ENCODE measurements at regions not wholly inside any gene's neighbourhood (a gene's known extent, or its start where the extent isn't known, plus 50 kb on each side); places are given as distances from the start of the nearest gene placed in this dataset.
"Not testable (repeated sequence)": the region's sequence is repeated elsewhere in the genome, so short reads cannot be mapped to it uniquely, and the experiment has no call there.

GRCh38 chr1:242973341-242973740 lies 281.7 kb downstream of the CEP170 start:
- H3K27me3 Mint-ChIP-seq; H3K36me3 Mint-ChIP-seq (ENCODE audit: low read depth); H3K9me3 Mint-ChIP-seq; H3K4me3 Mint-ChIP-seq; intact Hi-C loops (cut with micrococcal nuclease); H3K4me1 Mint-ChIP-seq; H3K27ac Mint-ChIP-seq; DNase-seq: not testable (repeated sequence)

GRCh38 chr1:242966892-242967291 lies 288.2 kb downstream of the CEP170 start:
- no peaks in the 10 kb centered on the region for H3K4me1 Mint-ChIP-seq
- H3K27me3 Mint-ChIP-seq: no peaks in the 10 kb centered on the region
- intact Hi-C loops (cut with micrococcal nuclease): no loop called here
- H3K36me3 Mint-ChIP-seq (ENCODE audit: low read depth): no peaks in the 10 kb centered on the region
- peaks cover 5% of the 10 kb centered on the region for H3K9me3 Mint-ChIP-seq
- H3K27ac Mint-ChIP-seq: no peak overlapping the region
- DNase-seq: no peak
- no peak overlapping the region for H3K4me3 Mint-ChIP-seq

DNA sequence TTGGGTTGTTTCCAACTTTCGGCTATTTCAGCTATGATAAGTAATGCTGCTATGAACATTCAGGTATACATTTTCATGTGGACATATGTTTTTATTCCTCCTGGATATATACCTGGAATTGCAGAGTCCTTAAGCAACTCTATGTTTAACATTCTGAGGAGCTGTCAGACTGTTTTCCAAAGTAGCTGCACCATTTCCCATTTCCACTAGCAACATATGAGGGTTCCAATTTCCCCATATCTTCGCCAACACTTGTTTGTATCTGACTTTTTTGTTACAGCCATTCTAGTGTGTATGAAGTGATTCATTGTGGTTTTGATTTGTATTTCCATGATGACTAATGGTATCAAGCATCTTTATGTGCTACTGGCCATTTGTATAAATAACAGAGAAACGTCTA lies 295.7 kb downstream of the CEP170 start:
- H3K36me3 Mint-ChIP-seq (ENCODE audit: low read depth); H3K27me3 Mint-ChIP-seq; H3K27ac Mint-ChIP-seq; H3K9me3 Mint-ChIP-seq; H3K4me1 Mint-ChIP-seq; H3K4me3 Mint-ChIP-seq; intact Hi-C loops (cut with micrococcal nuclease); DNase-seq: not testable (repeated sequence)

GRCh38 chr1:242954945-242955344 lies 300.1 kb downstream of the CEP170 start:
- H3K36me3 Mint-ChIP-seq (ENCODE audit: low read depth); DNase-seq; H3K4me3 Mint-ChIP-seq; intact Hi-C loops (cut with micrococcal nuclease); H3K4me1 Mint-ChIP-seq; H3K9me3 Mint-ChIP-seq; H3K27ac Mint-ChIP-seq; H3K27me3 Mint-ChIP-seq: not testable (repeated sequence)

DNA sequence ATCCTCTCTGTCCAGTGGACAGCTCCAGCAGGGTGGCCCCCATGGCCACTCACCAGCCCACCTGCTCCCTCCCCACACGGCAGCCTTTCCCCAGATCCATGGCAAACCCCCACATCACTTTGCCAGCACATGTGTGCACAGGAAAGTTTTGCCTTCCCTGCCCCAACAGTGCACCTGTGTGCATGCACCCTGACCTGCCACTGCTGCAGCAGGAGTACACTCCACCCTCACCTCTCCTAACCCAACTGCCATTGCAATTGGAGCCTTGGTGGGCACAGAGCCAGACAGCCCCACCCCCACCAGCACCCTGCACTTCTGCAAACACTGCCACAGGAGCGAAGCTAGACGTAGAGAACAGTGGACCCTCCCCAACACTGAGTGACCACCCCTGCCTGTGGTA lies 308.9 kb downstream of the CEP170 start:
- no peaks in the 10 kb centered on the region for H3K9me3 Mint-ChIP-seq
- no peak overlapping the region for H3K27ac Mint-ChIP-seq
- DNase-seq: no peak
- H3K4me1 Mint-ChIP-seq: no peaks in the 10 kb centered on the region
- no peaks in the 10 kb centered on the region for H3K27me3 Mint-ChIP-seq
- intact Hi-C loops (cut with micrococcal nuclease): no loop called here
- no peak overlapping the region for H3K4me3 Mint-ChIP-seq
- H3K36me3 Mint-ChIP-seq (ENCODE audit: low read depth): no peaks in the 10 kb centered on the region

GRCh38 chr1:242936725-242937124 lies 318.4 kb downstream of the CEP170 start:
- H3K4me1 Mint-ChIP-seq; H3K27ac Mint-ChIP-seq; DNase-seq; H3K27me3 Mint-ChIP-seq; H3K4me3 Mint-ChIP-seq; H3K9me3 Mint-ChIP-seq; intact Hi-C loops (cut with micrococcal nuclease); H3K36me3 Mint-ChIP-seq (ENCODE audit: low read depth): not testable (repeated sequence)

DNA sequence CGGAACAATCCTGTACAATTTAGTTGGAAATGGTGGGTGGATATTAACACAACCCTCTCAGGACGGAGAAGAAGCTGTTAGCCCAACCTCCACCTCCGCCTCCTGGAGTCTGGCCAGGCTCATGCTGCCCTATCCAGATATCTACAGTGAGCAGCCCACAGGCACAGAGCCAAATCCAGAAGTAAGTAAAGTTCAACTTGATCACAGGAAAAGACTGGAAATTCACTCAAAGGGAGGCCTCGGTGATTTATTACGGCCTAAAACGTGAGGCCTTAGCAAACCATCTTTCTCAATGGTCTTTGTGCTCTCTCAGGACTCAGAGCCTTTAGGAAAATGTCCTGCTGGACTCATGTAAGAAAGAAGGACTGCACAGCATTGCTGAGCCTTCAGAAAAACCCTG lies 330.4 kb downstream of the CEP170 start:
- intact Hi-C loops (cut with micrococcal nuclease); H3K4me3 Mint-ChIP-seq; H3K27ac Mint-ChIP-seq; H3K4me1 Mint-ChIP-seq; H3K27me3 Mint-ChIP-seq; H3K36me3 Mint-ChIP-seq (ENCODE audit: low read depth); H3K9me3 Mint-ChIP-seq; DNase-seq: not testable (repeated sequence)

- intact Hi-C loops (cut with micrococcal nuclease); H3K27me3 Mint-ChIP-seq; H3K9me3 Mint-ChIP-seq; DNase-seq; H3K36me3 Mint-ChIP-seq (ENCODE audit: low read depth); H3K4me3 Mint-ChIP-seq; H3K4me1 Mint-ChIP-seq; H3K27ac Mint-ChIP-seq: not testable (repeated sequence)
Measured at GRCh38 chr1:242923603-242924002, 331.5 kb downstream of the CEP170 start.

DNA sequence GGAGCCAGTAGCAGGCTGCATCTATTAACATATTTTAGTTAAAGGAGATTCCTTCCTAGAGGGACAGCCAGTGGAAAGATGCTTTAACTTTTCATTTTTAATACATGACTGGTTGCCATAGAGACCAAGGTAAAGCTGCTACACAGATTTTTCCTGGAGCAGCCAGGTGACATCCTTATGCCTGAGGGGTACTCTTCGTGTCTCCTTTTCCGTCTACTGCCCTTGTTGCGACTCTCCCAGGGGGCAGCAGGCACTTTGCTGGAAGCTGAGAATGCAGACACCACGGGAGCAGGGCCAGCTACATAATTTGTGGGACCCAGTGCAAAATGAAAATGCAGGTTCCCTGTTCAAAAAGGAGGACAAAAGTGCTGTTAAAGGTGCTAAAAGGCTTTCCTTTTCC lies 340.4 kb downstream of the CEP170 start:
- H3K27ac Mint-ChIP-seq; H3K36me3 Mint-ChIP-seq (ENCODE audit: low read depth); H3K27me3 Mint-ChIP-seq; DNase-seq; H3K9me3 Mint-ChIP-seq; H3K4me3 Mint-ChIP-seq; H3K4me1 Mint-ChIP-seq; intact Hi-C loops (cut with micrococcal nuclease): not testable (repeated sequence)

DNA sequence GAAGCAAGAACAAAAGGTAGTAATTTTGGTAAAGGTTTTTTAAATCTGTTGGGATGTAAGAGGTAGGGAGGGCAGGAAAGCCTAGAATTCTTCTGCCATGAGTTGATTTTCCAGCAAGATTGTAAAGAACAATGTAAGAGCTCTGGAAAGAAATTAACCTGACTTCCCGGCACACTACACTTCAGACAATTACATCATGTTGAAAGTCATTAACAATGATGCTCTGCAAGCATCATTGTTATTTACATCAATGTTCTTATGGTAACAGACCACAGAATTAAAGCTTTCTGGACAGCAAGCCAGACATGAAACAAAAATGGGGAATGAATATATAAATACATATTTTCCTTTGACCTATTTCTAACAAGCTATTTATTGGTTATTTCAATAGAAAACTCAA lies 342.2 kb downstream of the CEP170 start:
- H3K36me3 Mint-ChIP-seq (ENCODE audit: low read depth); DNase-seq; H3K9me3 Mint-ChIP-seq; H3K27me3 Mint-ChIP-seq; H3K4me3 Mint-ChIP-seq; H3K4me1 Mint-ChIP-seq; H3K27ac Mint-ChIP-seq; intact Hi-C loops (cut with micrococcal nuclease): not testable (repeated sequence)

- intact Hi-C loops (cut with micrococcal nuclease); DNase-seq; H3K27ac Mint-ChIP-seq; H3K4me1 Mint-ChIP-seq; H3K4me3 Mint-ChIP-seq; H3K36me3 Mint-ChIP-seq (ENCODE audit: low read depth); H3K27me3 Mint-ChIP-seq; H3K9me3 Mint-ChIP-seq: not testable (repeated sequence)
Measured at GRCh38 chr1:242900558-242900957, 354.5 kb downstream of the CEP170 start.

DNA sequence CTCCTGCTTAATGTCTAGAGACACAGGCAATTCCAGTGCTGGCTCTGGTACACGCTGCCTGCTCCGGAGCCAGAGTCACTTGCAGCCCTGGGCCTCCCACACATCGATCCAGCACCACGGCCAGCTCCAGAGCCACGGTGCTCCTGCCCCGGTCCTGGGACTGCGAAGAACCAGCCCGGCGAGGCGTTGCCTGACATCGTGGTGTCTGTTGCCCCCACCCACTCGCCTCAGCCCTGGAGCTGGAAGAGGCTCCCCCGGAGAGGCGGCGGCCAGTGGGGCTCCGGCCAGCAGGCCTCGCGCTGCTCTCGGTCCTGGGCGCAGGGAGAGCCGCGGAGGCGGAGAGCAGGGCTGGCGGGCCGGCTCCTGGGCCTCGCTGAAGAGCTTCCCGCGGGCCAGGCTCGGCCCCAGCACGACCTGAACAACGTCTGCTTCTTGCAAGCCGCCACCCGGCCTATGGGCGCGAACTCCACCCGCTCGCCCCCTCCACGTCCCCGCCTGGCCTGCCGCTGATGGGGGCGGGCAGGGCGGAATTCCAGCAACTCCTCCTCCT lies 364.8 kb downstream of the CEP170 start:
- Mint-ChIP-seq H3K27me3 (no peaks in the 10 kb centered on the region), H3K9me3 (peaks cover 3% of the 10 kb centered on the region), H3K36me3 (ENCODE audit: low read depth) (no peaks in the 10 kb centered on the region), H3K4me1 (no peaks in the 10 kb centered on the region), H3K4me3 (no peak overlapping the region), H3K27ac (no peak overlapping the region)
- DNase-seq: no peak
- intact Hi-C loops (cut with micrococcal nuclease): no loop called here

DNA sequence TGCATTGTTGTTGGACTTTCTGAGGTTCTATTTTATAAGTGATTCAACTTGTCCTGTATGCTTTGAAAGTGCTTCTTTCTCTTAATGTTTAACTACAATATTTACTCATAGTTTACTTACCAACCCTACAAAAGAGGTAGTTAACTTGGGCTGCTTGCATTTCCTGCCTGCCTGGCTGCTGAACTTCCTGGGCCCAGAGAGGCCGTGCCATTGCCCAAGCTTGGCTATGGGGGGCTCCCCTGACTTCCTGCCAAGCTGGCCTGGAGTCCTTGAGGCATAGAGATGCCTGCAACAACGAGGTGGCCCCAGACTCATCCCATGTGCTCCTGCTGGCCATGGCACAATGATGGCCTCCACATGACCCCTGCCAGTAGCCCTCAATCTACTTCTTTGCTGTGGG lies 361.6 kb upstream of the PLD5 start:
- no peak for DNase-seq
- no peaks in the 10 kb centered on the region for H3K27me3 Mint-ChIP-seq
- H3K27ac Mint-ChIP-seq: no peak overlapping the region
- H3K9me3 Mint-ChIP-seq: peaks cover 3% of the 10 kb centered on the region
- no peak overlapping the region for H3K4me3 Mint-ChIP-seq
- intact Hi-C loops (cut with micrococcal nuclease): no loop called here
- H3K36me3 Mint-ChIP-seq (ENCODE audit: low read depth): no peaks in the 10 kb centered on the region
- H3K4me1 Mint-ChIP-seq: no peaks in the 10 kb centered on the region

- H3K27me3 Mint-ChIP-seq; H3K4me3 Mint-ChIP-seq; H3K27ac Mint-ChIP-seq; DNase-seq; H3K4me1 Mint-ChIP-seq; H3K36me3 Mint-ChIP-seq (ENCODE audit: low read depth); intact Hi-C loops (cut with micrococcal nuclease); H3K9me3 Mint-ChIP-seq: not testable (repeated sequence)
Measured at GRCh38 chr1:242880022-242880421, 355.5 kb upstream of the PLD5 start.

- Mint-ChIP-seq H3K27ac (no peak overlapping the region), H3K9me3 (no peaks in the 10 kb centered on the region), H3K4me1 (no peaks in the 10 kb centered on the region), H3K4me3 (no peak overlapping the region), H3K27me3 (no peaks in the 10 kb centered on the region), H3K36me3 (ENCODE audit: low read depth) (no peaks in the 10 kb centered on the region)
- intact Hi-C loops (cut with micrococcal nuclease): no loop called here
- DNase-seq: no peak
Measured at GRCh38 chr1:242877743-242878142, 353.2 kb upstream of the PLD5 start.
